ENCODE measurements at regions not wholly inside any gene's neighbourhood (a gene's known extent, or its start where the extent isn't known, plus 50 kb on each side); places are given as distances from the start of the nearest gene placed in this dataset.

GRCh38 chr15:69895202-69895601 is 202.5 kb downstream of the TLE3 start:
- Histone ChIP-seq H3K9ac (ENCODE audit: extremely low read depth, low read length, poor library complexity, severe bottlenecking) (no peak overlapping the region), H3K36me3 (ENCODE audit: control insufficient read depth, insufficient read depth, low read length) (no peaks in the 10 kb centered on the region), H3K27me3 (ENCODE audit: control insufficient read depth, insufficient read depth, low read length, poor library complexity, severe bottlenecking) (no peaks in the 10 kb centered on the region), H3K27ac (ENCODE audit: low read depth, low read length) (no peak overlapping the region), H3K9me3 (ENCODE audit: control insufficient read depth, low read length) (peaks cover 14% of the 10 kb centered on the region), H3K4me1 (ENCODE audit: control insufficient read depth, insufficient read depth, low read length) (peaks cover 6% of the 10 kb centered on the region), H3K4me3 (ENCODE audit: low read length) (no peak overlapping the region)
- Mint-ChIP-seq H3K27me3 (ENCODE audit: insufficient read depth) (peaks cover 10% of the 10 kb centered on the region), H3K9me3 (peaks cover 6% of the 10 kb centered on the region), H3K36me3 (ENCODE audit: low read depth) (no peaks in the 10 kb centered on the region), H3K27ac (no peak overlapping the region), H3K4me3 (no peak overlapping the region), H3K4me1 (peaks cover 21% of the 10 kb centered on the region)
- 90% methylated on average over 2 of the region's 2 CpGs; no CpG with 5 or more reads in 1 of the 2 experiments for WGBS, 2 experiments (ENCODE audit: insufficient coverage in 1 of 2, insufficient read length in 1 of 2)
- TF ChIP-seq CTCF (conservative IDR thresholded peaks at IDR 0.05) = no peak
- no peak for DNase-seq

- H3K36me3 Mint-ChIP-seq (ENCODE audit: low read depth) = no peaks in the 10 kb centered on the region
- TF ChIP-seq CTCF (conservative IDR thresholded peaks at IDR 0.05) = no peak
- Histone ChIP-seq H3K9me3 (ENCODE audit: control insufficient read depth, low read length) (peaks cover under 1% of the 10 kb centered on the region), H3K9ac (ENCODE audit: extremely low read depth, low read length, poor library complexity, severe bottlenecking) (no peak overlapping the region), H3K4me3 (ENCODE audit: low read length) (no peak overlapping the region), H3K27ac (ENCODE audit: low read depth, low read length) (no peak overlapping the region), H3K36me3 (ENCODE audit: control insufficient read depth, insufficient read depth, low read length) (no peaks in the 10 kb centered on the region), H3K4me1 (ENCODE audit: control insufficient read depth, insufficient read depth, low read length) (peaks cover 6% of the 10 kb centered on the region), H3K27me3 (ENCODE audit: control insufficient read depth, insufficient read depth, low read length, poor library complexity, severe bottlenecking) (no peaks in the 10 kb centered on the region)
- H3K4me1 Mint-ChIP-seq = peaks cover 19% of the 10 kb centered on the region
- no peak overlapping the region for H3K27ac Mint-ChIP-seq
- H3K9me3 Mint-ChIP-seq = no peaks in the 10 kb centered on the region
- H3K27me3 Mint-ChIP-seq (ENCODE audit: insufficient read depth) = peaks cover 10% of the 10 kb centered on the region
- no peak overlapping the region for H3K4me3 Mint-ChIP-seq
- no peak for DNase-seq
Observed at GRCh38 chr15:69896606-69897005, 201.1 kb downstream of the TLE3 start.

DNA sequence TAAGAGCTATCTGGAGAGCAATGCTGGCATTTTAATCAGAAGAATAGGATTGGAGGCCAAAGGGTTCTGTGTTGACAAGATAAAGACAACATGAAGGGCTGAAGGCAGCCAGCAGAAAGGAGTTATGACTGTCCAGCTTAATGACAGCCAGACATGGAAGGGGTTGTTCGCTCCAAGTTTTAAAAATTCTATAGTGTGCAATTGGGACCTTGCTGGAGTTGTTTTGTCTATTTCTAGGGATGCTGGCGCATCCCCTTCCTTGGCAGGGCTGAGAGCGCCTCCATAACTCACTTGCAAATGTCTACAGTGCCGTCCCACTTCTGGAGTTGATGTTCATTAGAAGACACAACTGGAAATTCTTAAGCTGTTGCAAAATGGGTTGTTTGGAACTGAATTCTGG is 200.7 kb downstream of the TLE3 start:
- WGBS, 2 experiments (ENCODE audit: insufficient coverage in 1 of 2, insufficient read length in 1 of 2) = 92 to 93% methylated on average over 2 to 4 of the region's 4 CpGs

More for the DNA sequence above, 200.7 kb downstream of the TLE3 start:
- Histone ChIP-seq H3K9ac (ENCODE audit: extremely low read depth, low read length, poor library complexity, severe bottlenecking) (no peak overlapping the region), H3K27me3 (ENCODE audit: control insufficient read depth, insufficient read depth, low read length, poor library complexity, severe bottlenecking) (no peaks in the 10 kb centered on the region), H3K27ac (ENCODE audit: low read depth, low read length) (no peak overlapping the region), H3K4me3 (ENCODE audit: low read length) (no peak overlapping the region), H3K36me3 (ENCODE audit: control insufficient read depth, insufficient read depth, low read length) (no peaks in the 10 kb centered on the region), H3K4me1 (ENCODE audit: control insufficient read depth, insufficient read depth, low read length) (peaks cover 6% of the 10 kb centered on the region), H3K9me3 (ENCODE audit: control insufficient read depth, low read length) (no peaks in the 10 kb centered on the region)
- H3K4me3 Mint-ChIP-seq = no peak overlapping the region
- no peaks in the 10 kb centered on the region for H3K9me3 Mint-ChIP-seq
- peaks cover 23% of the 10 kb centered on the region for H3K4me1 Mint-ChIP-seq
- peaks cover 10% of the 10 kb centered on the region for H3K27me3 Mint-ChIP-seq (ENCODE audit: insufficient read depth)
- no peaks in the 10 kb centered on the region for H3K36me3 Mint-ChIP-seq (ENCODE audit: low read depth)
- no peak for DNase-seq
- TF ChIP-seq CTCF (conservative IDR thresholded peaks at IDR 0.05) = no peak
- no peak overlapping the region for H3K27ac Mint-ChIP-seq

Data from endodermal cell (in vitro differentiated cells).